ENCODE measurements at regions not wholly inside any gene's neighbourhood (a gene's known extent, or its start where the extent isn't known, plus 50 kb on each side); places are given as distances from the start of the nearest gene placed in this dataset.

- TF ChIP-seq, protein P1, sequence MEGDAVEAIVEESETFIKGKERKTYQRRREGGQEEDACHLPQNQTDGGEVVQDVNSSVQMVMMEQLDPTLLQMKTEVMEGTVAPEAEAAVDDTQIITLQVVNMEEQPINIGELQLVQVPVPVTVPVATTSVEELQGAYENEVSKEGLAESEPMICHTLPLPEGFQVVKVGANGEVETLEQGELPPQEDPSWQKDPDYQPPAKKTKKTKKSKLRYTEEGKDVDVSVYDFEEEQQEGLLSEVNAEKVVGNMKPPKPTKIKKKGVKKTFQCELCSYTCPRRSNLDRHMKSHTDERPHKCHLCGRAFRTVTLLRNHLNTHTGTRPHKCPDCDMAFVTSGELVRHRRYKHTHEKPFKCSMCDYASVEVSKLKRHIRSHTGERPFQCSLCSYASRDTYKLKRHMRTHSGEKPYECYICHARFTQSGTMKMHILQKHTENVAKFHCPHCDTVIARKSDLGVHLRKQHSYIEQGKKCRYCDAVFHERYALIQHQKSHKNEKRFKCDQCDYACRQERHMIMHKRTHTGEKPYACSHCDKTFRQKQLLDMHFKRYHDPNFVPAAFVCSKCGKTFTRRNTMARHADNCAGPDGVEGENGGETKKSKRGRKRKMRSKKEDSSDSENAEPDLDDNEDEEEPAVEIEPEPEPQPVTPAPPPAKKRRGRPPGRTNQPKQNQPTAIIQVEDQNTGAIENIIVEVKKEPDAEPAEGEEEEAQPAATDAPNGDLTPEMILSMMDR (IDR thresholded peaks at IDR 0.05; ENCODE audit: low read length): no peak
- TF ChIP-seq EZH2phosphoT487 (IDR thresholded peaks at IDR 0.05; ENCODE audit: low read length): no peak
- TF ChIP-seq EZH2 (optimal IDR thresholded peaks at IDR 0.05; ENCODE audit: low read depth, low read length): no peak
Measured at GRCh38 chr18:51593931-51594330, 396.4 kb upstream of the MEX3C start.
